Thyroid gland (tissue), 4 donors: ENCODE measurements at regions not wholly inside any gene's neighbourhood (a gene's known extent, or its start where the extent isn't known, plus 50 kb on each side); places are given as distances from the start of the nearest gene placed in this dataset.
A peak's percentile ranks its signal among the peaks of the same experiment; 100 is the strongest.

Experiments used
- DNase-seq, 2 donors: peaks; one replicate each; pipeline ENCODE4 v3.0.0-alpha.2; 2019
- H3K27ac ChIP-seq, 3 donors: fragments of 200-600 bp; sonication (generic); 1 replicate in 2 of 3; 2 replicates in 1 of 3; pipeline ENCODE4 v1.5.1; 2016 to 2019; ENCODE audit warnings: mild to moderate bottlenecking in 1 of 3, moderate library complexity in 1 of 3
- H3K27me3 ChIP-seq: fragments of 200-600 bp; sonication (generic); one replicate; pipeline ENCODE4 v1.5.1; 2019
- H3K36me3 ChIP-seq, 2 donors: fragments of 200-600 bp; sonication (generic); one replicate each; pipeline ENCODE4 v1.5.1; 2016 to 2019
- H3K4me1 ChIP-seq, 2 donors: fragments of 200-600 bp; sonication (generic); one replicate each; pipeline ENCODE4 v1.5.1; 2017 to 2019
- H3K4me3 ChIP-seq, 3 donors: fragments of 200-600 bp; sonication (generic); replicated peaks in 1 of 3; 1 replicate in 2 of 3; 2 replicates in 1 of 3; pipeline ENCODE4 v1.5.1; 2016; ENCODE audit warnings: mild to moderate bottlenecking in 1 of 3
- H3K9me3 ChIP-seq: fragments of 200-600 bp; sonication (generic); one replicate; pipeline ENCODE4 v1.5.1; 2017
- CTCF ChIP-seq, 6 experiments: fragments of 200-600 bp in 3 of 6; fragments of 450-650 bp in 3 of 6; sonication (generic) in 3 of 6; IDR thresholded peaks; one replicate each; pipeline ENCODE4 v1.5.1; 2016 to 2019; ENCODE audit warnings: antibody characterized with exemption in 6 of 6, mild to moderate bottlenecking in 2 of 6, inconsistent platforms in 1 of 6, moderate library complexity in 1 of 6
- POLR2A ChIP-seq, 2 donors: fragments of 450-650 bp; IDR thresholded peaks; one replicate each; pipeline ENCODE4 v1.6.1; 2017; ENCODE audit warnings: antibody characterized with exemption in 2 of 2, mild to moderate bottlenecking in 2 of 2, moderate library complexity in 1 of 2
- WGBS, 2 donors: methylation state at CpG; one replicate each; pipeline ENCODE4 v1.1.5; 2017; 5-methylcytosine and 5-hydroxymethylcytosine counted together
- intact Hi-C: fragments of 100-400 bp; cut with DNase I; formaldehyde crosslinking; loops from one replicate; pipeline ENCODE4 v1.15.1; 2023

- peaks cover 9% of the 10 kb centered on the region in 2 donors for H3K4me1 ChIP-seq
- TF ChIP-seq POLR2A (IDR thresholded peaks at IDR 0.05) (no peak), CTCF (IDR thresholded peaks at IDR 0.05) (no peak)
- no peaks in the 10 kb centered on the region for H3K9me3 ChIP-seq
- intact Hi-C loops: no loop called here
- no peaks in the 10 kb centered on the region for H3K36me3 ChIP-seq
- H3K27ac ChIP-seq: no peak overlapping the region
- no peak overlapping the region for H3K4me3 ChIP-seq
- DNase-seq: no peak
- no peaks in the 10 kb centered on the region for H3K27me3 ChIP-seq
- WGBS, 2 donors: 45 to 71% methylated on average over 1 of the region's 1 CpG
These were observed 337.5 kb upstream of the THBS1 start for GRCh38 chr15:39243396-39243795.

- Histone ChIP-seq H3K27me3 (no peaks in the 10 kb centered on the region), H3K4me1 (peaks cover 13 to 15% of the 10 kb centered on the region in 2 donors), H3K4me3 (no peak overlapping the region), H3K27ac (no peak overlapping the region), H3K9me3 (no peaks in the 10 kb centered on the region), H3K36me3 (no peaks in the 10 kb centered on the region)
- intact Hi-C loops: no loop called here
- TF ChIP-seq CTCF (IDR thresholded peaks at IDR 0.05): no peak
- no peak for TF ChIP-seq POLR2A (IDR thresholded peaks at IDR 0.05)
- 86 to 91% methylated on average over 1 of the region's 1 CpG for WGBS, 2 donors
- DNase-seq: no peak
These were observed 336.1 kb upstream of the THBS1 start for GRCh38 chr15:39244776-39245175.

GRCh38 chr15:39246523-39246922, 334.4 kb upstream of the THBS1 start:
- no peak for DNase-seq
- 94 to 97% methylated on average over 1 of the region's 1 CpG for WGBS, 2 donors
- TF ChIP-seq CTCF (IDR thresholded peaks at IDR 0.05) (no peak), POLR2A (IDR thresholded peaks at IDR 0.05) (no peak)

GRCh38 chr15:39247574-39247973, 333.3 kb upstream of the THBS1 start:
- Histone ChIP-seq H3K27ac (peak overlapping the region; percentile 53 to 71 (median 54)), H3K4me3 (no peak overlapping the region), H3K4me1 (peaks cover 16 to 26% of the 10 kb centered on the region in 2 donors), H3K27me3 (no peaks in the 10 kb centered on the region), H3K9me3 (no peaks in the 10 kb centered on the region), H3K36me3 (no peaks in the 10 kb centered on the region)
- intact Hi-C loops: no loop called here
- TF ChIP-seq POLR2A (IDR thresholded peaks at IDR 0.05) (no peak), CTCF (IDR thresholded peaks at IDR 0.05) (no peak)
- DNase-seq: no peak
- WGBS, 2 donors: 82 to 86% methylated on average over 1 of the region's 1 CpG

More at GRCh38 chr15:39246523-39246922, 334.4 kb upstream of the THBS1 start:
- no peaks in the 10 kb centered on the region for H3K27me3 ChIP-seq
- peaks cover 16 to 25% of the 10 kb centered on the region in 2 donors for H3K4me1 ChIP-seq
- no peaks in the 10 kb centered on the region for H3K9me3 ChIP-seq
- intact Hi-C loops: no loop called here
- peak overlapping the region in 1 of 3 donors; percentile 23 for H3K27ac ChIP-seq
- no peak overlapping the region for H3K4me3 ChIP-seq
- H3K36me3 ChIP-seq: no peaks in the 10 kb centered on the region

GRCh38 chr15:39248204-39248603, 332.7 kb upstream of the THBS1 start:
- WGBS, 2 donors: 14 to 17% methylated on average over 4 of the region's 4 CpGs
- Histone ChIP-seq H3K9me3 (no peaks in the 10 kb centered on the region), H3K27ac (peak overlapping the region; percentile 53 to 71 (median 54)), H3K36me3 (no peaks in the 10 kb centered on the region), H3K4me3 (no peak overlapping the region), H3K4me1 (peaks cover 16 to 26% of the 10 kb centered on the region in 2 donors), H3K27me3 (no peaks in the 10 kb centered on the region)
- peak; percentile 94 to 97 for DNase-seq
- TF ChIP-seq POLR2A (IDR thresholded peaks at IDR 0.05): no peak
- TF ChIP-seq CTCF (IDR thresholded peaks at IDR 0.05): no peak
- intact Hi-C loops: no loop called here
